Stomach (tissue), 8 donors: ENCODE measurements at regions not wholly inside any gene's neighbourhood (a gene's known extent, or its start where the extent isn't known, plus 50 kb on each side); places are given as distances from the start of the nearest gene placed in this dataset.

ENCODE experiments used
- DNase-seq, 2 donors: peaks; one replicate each; pipeline versions ENCODE4 v3.0.0 to v3.0.0-alpha.2; 2013 to 2019
- H3K27ac ChIP-seq, 5 donors: fragments of 200-600 bp in 4 of 5; sonication (generic) in 4 of 5; one replicate each; pipeline ENCODE4 v1.5.1; 2013 to 2019; ENCODE audit warnings: mild to moderate bottlenecking in 1 of 5, moderate library complexity in 1 of 5
- H3K27me3 ChIP-seq, 3 donors: fragments of 200-600 bp; sonication (generic); one replicate each; pipeline ENCODE4 v1.5.1; 2017 to 2019; ENCODE audit warnings: mixed run types in 1 of 3
- H3K36me3 ChIP-seq, 4 donors: fragments of 200-600 bp; sonication (generic); 1 replicate in 3 of 4; 2 replicates in 1 of 4; pipeline ENCODE4 v1.5.1; 2016 to 2019
- H3K4me1 ChIP-seq, 4 donors: fragments of 200-600 bp; sonication (generic); one replicate each; pipeline ENCODE4 v1.5.1; 2016 to 2019
- H3K4me3 ChIP-seq, 4 donors: fragments of 200-600 bp; sonication (generic) in 3 of 4; one replicate each; pipeline ENCODE4 v1.5.1; 2016 to 2019; ENCODE audit warnings: mild to moderate bottlenecking in 1 of 4
- H3K9me3 ChIP-seq, 4 donors: fragments of 200-600 bp; sonication (generic); one replicate each; pipeline ENCODE4 v1.5.1; 2016 to 2019
- EP300 ChIP-seq: sonication (generic); formaldehyde crosslinking; IDR thresholded peaks from one replicate; pipeline ENCODE4 v1.6.1; 2017; ENCODE audit warnings: antibody characterized with exemption
- POLR2A ChIP-seq, 4 donors: fragments of 450-650 bp; IDR thresholded peaks; one replicate each; pipeline ENCODE4 v1.6.1; 2016; ENCODE audit warnings: antibody characterized with exemption in 4 of 4, control low read depth in 2 of 4, mild to moderate bottlenecking in 1 of 4, moderate library complexity in 1 of 4
- POLR2AphosphoS5 ChIP-seq, 3 donors: sonication (generic); formaldehyde crosslinking; IDR thresholded peaks; one replicate each; pipeline ENCODE4 v1.6.1; 2016; ENCODE audit warnings: antibody characterized with exemption in 3 of 3
- WGBS, 5 donors: extraction: QIAGEN DNeasy Blood & Tissue Kit in 3 of 5; methylation state at CpG; one replicate each; pipeline versions ENCODE4 v1.1.5 to v1.1.7; 2013 to 2018; 5-methylcytosine and 5-hydroxymethylcytosine counted together
- intact Hi-C: fragments of 100-400 bp; cut with DNase I; formaldehyde crosslinking; loops from one replicate; pipeline ENCODE4 v1.15.1; 2023; ENCODE audit warnings: low total_unique reads
- TF ChIP-seq, protein P1 (sequence below), 7 experiments: fragments of 450-650 bp in 4 of 7; fragments of 200-600 bp in 3 of 7; sonication (generic) in 3 of 7; IDR thresholded peaks; one replicate each; pipeline ENCODE4 v1.5.1; 2016 to 2019; ENCODE audit warnings: antibody characterized with exemption in 7 of 7, control low read depth in 2 of 7, mild to moderate bottlenecking in 1 of 7
- donor health status: healthy with polysubstance abuse.
- donor health status: Bipolar disorder and iron deficiency.
- donor health status: healthy.

DNA sequence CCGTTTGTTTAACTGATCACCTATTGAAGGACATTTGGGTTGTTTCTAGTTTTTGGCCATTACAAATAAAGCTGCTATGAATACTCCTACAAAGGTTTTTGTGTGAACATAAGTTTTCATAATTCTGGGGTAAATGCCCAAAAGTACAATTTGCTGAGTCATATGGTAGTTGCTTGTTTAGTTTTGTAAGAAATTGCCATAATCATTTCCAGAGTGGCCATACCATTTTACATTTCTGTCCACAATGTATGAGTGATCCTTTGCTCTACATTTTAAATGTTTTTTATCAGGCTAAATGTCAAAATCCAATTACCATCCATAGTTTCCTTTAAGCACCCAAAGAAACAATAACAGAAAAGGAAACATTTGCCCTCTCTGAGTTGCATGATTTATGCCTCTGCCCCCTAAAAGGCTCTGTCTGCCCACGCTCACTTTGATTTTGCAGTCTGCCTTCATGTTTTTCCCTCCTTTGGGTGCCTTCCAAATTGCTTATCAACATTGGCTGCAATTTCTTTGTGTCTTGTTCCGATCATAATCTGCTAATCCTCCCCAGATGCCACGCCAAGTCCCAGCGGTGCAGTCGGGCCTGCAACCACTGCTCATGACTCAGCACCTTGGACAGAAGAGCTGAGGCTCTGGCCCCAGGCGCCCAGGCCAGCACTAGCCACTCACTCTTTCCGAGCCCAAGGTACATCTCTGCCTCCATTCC lies 339.2 kb downstream of the PIK3R1 start:
- H3K27ac ChIP-seq, result no peak overlapping the region
- 27 to 44% (median 35%) methylated on average over 8 of the region's 8 CpGs for WGBS, 5 donors
- H3K36me3 ChIP-seq, result no peaks in the 10 kb centered on the region
- no peak for TF ChIP-seq EP300
- TF ChIP-seq POLR2A (IDR thresholded peaks at IDR 0.05), result no peak
- TF ChIP-seq, protein P1, sequence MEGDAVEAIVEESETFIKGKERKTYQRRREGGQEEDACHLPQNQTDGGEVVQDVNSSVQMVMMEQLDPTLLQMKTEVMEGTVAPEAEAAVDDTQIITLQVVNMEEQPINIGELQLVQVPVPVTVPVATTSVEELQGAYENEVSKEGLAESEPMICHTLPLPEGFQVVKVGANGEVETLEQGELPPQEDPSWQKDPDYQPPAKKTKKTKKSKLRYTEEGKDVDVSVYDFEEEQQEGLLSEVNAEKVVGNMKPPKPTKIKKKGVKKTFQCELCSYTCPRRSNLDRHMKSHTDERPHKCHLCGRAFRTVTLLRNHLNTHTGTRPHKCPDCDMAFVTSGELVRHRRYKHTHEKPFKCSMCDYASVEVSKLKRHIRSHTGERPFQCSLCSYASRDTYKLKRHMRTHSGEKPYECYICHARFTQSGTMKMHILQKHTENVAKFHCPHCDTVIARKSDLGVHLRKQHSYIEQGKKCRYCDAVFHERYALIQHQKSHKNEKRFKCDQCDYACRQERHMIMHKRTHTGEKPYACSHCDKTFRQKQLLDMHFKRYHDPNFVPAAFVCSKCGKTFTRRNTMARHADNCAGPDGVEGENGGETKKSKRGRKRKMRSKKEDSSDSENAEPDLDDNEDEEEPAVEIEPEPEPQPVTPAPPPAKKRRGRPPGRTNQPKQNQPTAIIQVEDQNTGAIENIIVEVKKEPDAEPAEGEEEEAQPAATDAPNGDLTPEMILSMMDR (IDR thresholded peaks at IDR 0.05), result no peak
- TF ChIP-seq POLR2AphosphoS5 (IDR thresholded peaks at IDR 0.05), result no peak
- no peak overlapping the region for H3K4me3 ChIP-seq
- peaks cover 0 to 11% (median 0%) of the 10 kb centered on the region in 4 donors for H3K9me3 ChIP-seq
- intact Hi-C loops, result no loop called here
- peaks cover 0 to 6% (median 0%) of the 10 kb centered on the region in 4 donors for H3K4me1 ChIP-seq
- peak; percentile 55 to 57 for DNase-seq
- no peaks in the 10 kb centered on the region for H3K27me3 ChIP-seq

DNA sequence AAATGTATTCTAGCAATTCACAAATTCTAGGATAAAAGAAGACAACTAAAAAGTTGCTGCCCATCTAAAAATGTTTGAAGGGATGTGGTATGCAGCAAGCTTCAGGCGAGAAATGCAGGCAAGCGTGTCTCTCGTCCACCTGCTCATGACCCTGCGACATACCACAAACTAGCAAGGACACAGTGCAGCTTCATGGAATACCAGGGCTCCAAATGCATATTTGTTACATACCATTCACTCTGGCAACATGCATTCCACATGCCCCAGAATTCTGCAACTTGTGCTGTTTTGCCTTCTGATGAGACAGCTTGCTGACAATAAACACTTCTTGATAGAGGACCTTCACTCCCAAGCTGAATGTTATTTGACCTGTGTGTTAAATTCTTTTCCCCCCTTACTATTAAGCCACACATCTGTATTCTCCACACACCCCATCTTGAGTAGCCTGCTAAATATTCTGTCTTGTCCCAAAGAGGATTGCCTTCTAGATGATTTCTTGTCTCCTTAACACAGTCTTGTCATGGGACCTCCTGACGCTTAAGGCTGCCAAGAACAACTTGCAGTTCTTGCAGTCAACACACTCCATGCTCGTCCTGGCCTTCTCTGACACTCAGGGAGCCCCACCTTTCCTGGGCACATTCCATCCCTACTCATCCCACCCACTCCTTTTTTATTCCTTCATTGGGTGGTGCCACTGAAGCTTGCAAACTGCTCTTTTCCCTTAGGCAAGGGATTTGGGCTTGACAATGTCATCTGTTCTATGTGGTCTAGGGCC lies 340.5 kb downstream of the PIK3R1 start:
- no peak for DNase-seq
- intact Hi-C loops, result no loop called here
- H3K4me1 ChIP-seq, result peaks cover 0 to 6% (median 0%) of the 10 kb centered on the region in 4 donors
- H3K36me3 ChIP-seq, result no peaks in the 10 kb centered on the region
- 83 to 94% (median 92%) methylated on average over 6 of the region's 6 CpGs for WGBS, 5 donors
- peaks cover 0 to 11% (median 0%) of the 10 kb centered on the region in 4 donors for H3K9me3 ChIP-seq
- no peaks in the 10 kb centered on the region for H3K27me3 ChIP-seq
- TF ChIP-seq, protein P1 (IDR thresholded peaks at IDR 0.05), result no peak
- TF ChIP-seq POLR2A (IDR thresholded peaks at IDR 0.05) (no peak), POLR2AphosphoS5 (IDR thresholded peaks at IDR 0.05) (no peak), EP300 (no peak)
- no peak overlapping the region for H3K27ac ChIP-seq
- H3K4me3 ChIP-seq, result no peak overlapping the region

DNA sequence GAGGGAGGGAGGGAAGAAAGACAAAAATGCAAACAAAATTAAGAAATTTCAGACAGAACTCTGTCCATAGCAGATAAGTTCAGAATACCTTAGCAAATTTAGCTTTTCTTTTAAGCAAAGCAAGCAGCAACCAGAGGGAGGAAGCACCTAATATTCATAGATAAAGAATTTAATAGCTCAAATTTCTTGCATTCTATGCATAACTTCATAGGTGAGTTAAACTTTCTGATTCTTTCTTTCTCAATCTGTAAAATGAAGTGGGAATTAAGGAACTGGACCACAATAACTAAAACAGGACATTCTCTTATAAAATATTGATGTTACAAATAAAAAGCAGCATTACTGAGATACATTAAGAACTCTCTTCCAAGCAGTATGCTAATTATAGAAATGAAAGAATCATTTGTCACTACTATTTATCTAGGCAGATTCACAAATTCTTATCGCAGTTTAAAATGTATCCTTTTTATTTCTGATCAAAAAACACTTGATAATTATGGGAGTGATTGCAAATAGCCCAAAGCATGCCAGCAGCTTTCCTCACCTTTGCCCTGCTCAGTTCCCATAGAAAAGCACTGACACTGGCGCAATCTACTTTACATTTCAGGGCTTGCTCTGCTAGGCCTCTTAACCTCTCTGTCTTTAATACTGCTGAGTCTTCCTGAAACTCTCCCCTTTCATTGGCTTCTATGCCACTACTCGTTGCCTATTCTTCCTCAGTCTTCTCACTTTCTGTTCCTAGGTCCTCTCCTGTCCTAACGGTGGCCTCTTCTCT lies 341.8 kb downstream of the PIK3R1 start:
- Histone ChIP-seq H3K36me3 (no peaks in the 10 kb centered on the region), H3K4me3 (no peak overlapping the region), H3K27ac (no peak overlapping the region), H3K4me1 (peaks cover 5 to 11% (median 6%) of the 10 kb centered on the region in 4 donors), H3K9me3 (peaks cover 0 to 11% (median 0%) of the 10 kb centered on the region in 4 donors), H3K27me3 (no peaks in the 10 kb centered on the region)
- intact Hi-C loops, result no loop called here
- TF ChIP-seq EP300 (no peak), POLR2AphosphoS5 (IDR thresholded peaks at IDR 0.05) (no peak), POLR2A (IDR thresholded peaks at IDR 0.05) (no peak)
- TF ChIP-seq, protein P1 (IDR thresholded peaks at IDR 0.05), result no peak
- 67 to 91% (median 88%) methylated on average over 4 of the region's 4 CpGs for WGBS, 5 donors
- DNase-seq, result no peak

DNA sequence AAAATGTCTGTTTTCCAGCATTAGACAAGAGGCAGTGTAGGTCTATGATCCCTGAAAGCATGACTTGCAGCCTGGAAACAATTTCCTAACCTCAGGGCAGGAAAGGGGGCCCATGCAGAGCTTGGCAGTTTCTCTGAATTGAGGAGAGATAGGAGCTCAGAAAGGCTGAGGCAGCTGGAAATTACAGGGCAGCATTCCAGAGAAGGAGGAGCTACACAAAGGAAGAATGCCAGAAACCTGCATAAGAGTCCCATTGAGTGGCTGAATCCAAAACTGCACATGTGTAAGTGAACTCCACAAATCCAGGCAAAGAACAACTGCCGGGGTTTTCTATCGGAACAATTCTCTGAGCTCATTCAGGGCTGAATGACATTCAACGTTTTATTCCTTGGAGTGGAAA lies 346.8 kb downstream of the PIK3R1 start:
- H3K27ac ChIP-seq, result no peak overlapping the region
- 16 to 47% (median 32%) methylated on average over 3 of the region's 3 CpGs for WGBS, 5 donors
- no peaks in the 10 kb centered on the region for H3K36me3 ChIP-seq
- no peak overlapping the region for H3K4me3 ChIP-seq
- H3K4me1 ChIP-seq, result peaks cover 6 to 8% (median 7%) of the 10 kb centered on the region in 4 donors
- intact Hi-C loops, result no loop called here
- no peaks in the 10 kb centered on the region for H3K27me3 ChIP-seq
- peaks cover 0 to 25% (median 3%) of the 10 kb centered on the region in 4 donors for H3K9me3 ChIP-seq
- TF ChIP-seq POLR2A (IDR thresholded peaks at IDR 0.05), result no peak
- peak; percentile 67 to 84 for DNase-seq
